GM03348 (cell line): ENCODE measurements at regions not wholly inside any gene's neighbourhood (a gene's known extent, or its start where the extent isn't known, plus 50 kb on each side); places are given as distances from the start of the nearest gene placed in this dataset.

Experiments
- DNase-seq: peaks from one replicate; pipeline ENCODE4 v3.0.0; 2012; ENCODE audit warnings: low spot score

GRCh38 chr9:120117081-120117480, 462.9 kb downstream of the CDK5RAP2 start:
- no peak for DNase-seq

- no peak for DNase-seq
Observed at GRCh38 chr9:120110520-120110919, 469.4 kb downstream of the CDK5RAP2 start.

- DNase-seq: peak; percentile 29
Observed at GRCh38 chr9:120109242-120109641, 470.7 kb downstream of the CDK5RAP2 start.

- DNase-seq: no peak
Observed at GRCh38 chr9:120107138-120107537, 472.8 kb downstream of the CDK5RAP2 start.

- DNase-seq: no peak
Observed at GRCh38 chr9:120104771-120105170, 475.2 kb downstream of the CDK5RAP2 start.

GRCh38 chr9:120100595-120100994, 479.4 kb downstream of the CDK5RAP2 start:
- no peak for DNase-seq

GRCh38 chr9:120099065-120099464, 480.9 kb downstream of the CDK5RAP2 start:
- no peak for DNase-seq

- no peak for DNase-seq
Observed at GRCh38 chr9:120098584-120098983, 481.4 kb downstream of the CDK5RAP2 start.

GRCh38 chr9:120091206-120091605, 488.8 kb downstream of the CDK5RAP2 start:
- DNase-seq: no peak

- no peak for DNase-seq
Observed at GRCh38 chr9:120080849-120081248, 499.1 kb downstream of the CDK5RAP2 start.

- no peak for DNase-seq
Observed at GRCh38 chr9:120078112-120078511, 501.9 kb downstream of the CDK5RAP2 start.

GRCh38 chr9:120071760-120072159, 508.2 kb downstream of the CDK5RAP2 start:
- no peak for DNase-seq

- DNase-seq: peak; percentile 52
Observed at GRCh38 chr9:120066315-120066714, 513.7 kb downstream of the CDK5RAP2 start.

GRCh38 chr9:120065151-120065550, 514.8 kb downstream of the CDK5RAP2 start:
- DNase-seq: no peak

- no peak for DNase-seq
Observed at GRCh38 chr9:120045011-120045410, 535.0 kb downstream of the CDK5RAP2 start.

GRCh38 chr9:120043448-120043847, 536.5 kb downstream of the CDK5RAP2 start:
- no peak for DNase-seq

GRCh38 chr9:120040896-120041295, 539.1 kb downstream of the CDK5RAP2 start:
- DNase-seq: no peak

- no peak for DNase-seq
Observed at GRCh38 chr9:120038342-120038741, 541.6 kb downstream of the CDK5RAP2 start.

GRCh38 chr9:120032639-120033038, 547.3 kb downstream of the CDK5RAP2 start:
- peak; percentile 17 for DNase-seq

- DNase-seq: no peak
Observed at GRCh38 chr9:120030847-120031246, 549.1 kb downstream of the CDK5RAP2 start.

- no peak for DNase-seq
Observed at GRCh38 chr9:120018550-120018949, 561.4 kb downstream of the CDK5RAP2 start.

- no peak for DNase-seq
Observed at GRCh38 chr9:120018037-120018436, 561.9 kb downstream of the CDK5RAP2 start.

- no peak for DNase-seq
Observed at GRCh38 chr9:120016231-120016630, 563.7 kb downstream of the CDK5RAP2 start.

GRCh38 chr9:120014796-120015195, 565.2 kb downstream of the CDK5RAP2 start:
- DNase-seq: no peak

GRCh38 chr9:120009856-120010255, 570.1 kb downstream of the CDK5RAP2 start:
- no peak for DNase-seq
